Progenitor cell of endocrine pancreas (in vitro differentiated cells): ENCODE measurements at regions not wholly inside any gene's neighbourhood (a gene's known extent, or its start where the extent isn't known, plus 50 kb on each side); places are given as distances from the start of the nearest gene placed in this dataset.

Experiments
- DNase-seq: peaks from one replicate; pipeline ENCODE4 v3.0.0; 2021; ENCODE audit warnings: low spot score; ENCODE audit not compliant: unreplicated experiment
- H3K27ac Mint-ChIP-seq: 2 replicates; pipeline ENCODE4 v1.8.0; 2021; ENCODE audit warnings: mild to moderate bottlenecking, moderate library complexity, mixed read lengths
- H3K27me3 Mint-ChIP-seq: 2 replicates; pipeline ENCODE4 v1.8.0; 2021; ENCODE audit warnings: mixed read lengths
- H3K36me3 Mint-ChIP-seq: 2 replicates; pipeline ENCODE4 v1.8.0; 2022; ENCODE audit warnings: mixed read lengths; ENCODE audit not compliant: insufficient read depth
- H3K4me1 Mint-ChIP-seq: 2 replicates; pipeline ENCODE4 v1.8.0; 2021; ENCODE audit warnings: low read depth, mixed read lengths
- H3K4me3 Mint-ChIP-seq: 2 replicates; pipeline ENCODE4 v1.8.0; 2021; ENCODE audit warnings: low read depth, mild to moderate bottlenecking, moderate library complexity, mixed read lengths
- H3K9me3 Mint-ChIP-seq: 2 replicates; pipeline ENCODE4 v1.8.0; 2021; ENCODE audit warnings: low read depth, mixed read lengths
- TF ChIP-seq, protein P1 (sequence below): fragments of 200-600 bp; sonication (generic); IDR thresholded peaks from one replicate; pipeline ENCODE4 v1.5.0; 2021; ENCODE audit warnings: antibody characterized with exemption, mild to moderate bottlenecking; ENCODE audit not compliant: unreplicated experiment

DNA sequence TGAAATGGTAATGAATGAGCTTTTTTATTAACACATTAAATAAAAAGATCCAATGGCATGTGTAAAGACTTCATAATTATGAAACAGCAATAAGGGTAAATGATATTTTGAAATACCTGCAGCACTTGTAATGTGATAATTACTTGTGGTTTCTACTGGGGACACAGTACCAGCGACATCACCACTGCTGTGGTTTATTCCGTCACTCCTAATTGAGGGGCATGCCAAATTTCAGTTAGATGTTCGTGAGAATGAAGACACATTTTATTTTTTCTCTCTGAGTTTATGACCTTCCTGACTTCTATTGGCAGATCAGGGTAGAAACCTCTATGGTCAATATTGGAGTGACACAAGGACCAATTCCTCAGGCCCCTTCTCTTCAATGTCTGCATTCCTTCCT is 131.9 kb upstream of the XYLT1 start:
- no peak for DNase-seq
- H3K4me3 Mint-ChIP-seq: no peak overlapping the region
- no peak overlapping the region for H3K27ac Mint-ChIP-seq
- TF ChIP-seq, protein P1, sequence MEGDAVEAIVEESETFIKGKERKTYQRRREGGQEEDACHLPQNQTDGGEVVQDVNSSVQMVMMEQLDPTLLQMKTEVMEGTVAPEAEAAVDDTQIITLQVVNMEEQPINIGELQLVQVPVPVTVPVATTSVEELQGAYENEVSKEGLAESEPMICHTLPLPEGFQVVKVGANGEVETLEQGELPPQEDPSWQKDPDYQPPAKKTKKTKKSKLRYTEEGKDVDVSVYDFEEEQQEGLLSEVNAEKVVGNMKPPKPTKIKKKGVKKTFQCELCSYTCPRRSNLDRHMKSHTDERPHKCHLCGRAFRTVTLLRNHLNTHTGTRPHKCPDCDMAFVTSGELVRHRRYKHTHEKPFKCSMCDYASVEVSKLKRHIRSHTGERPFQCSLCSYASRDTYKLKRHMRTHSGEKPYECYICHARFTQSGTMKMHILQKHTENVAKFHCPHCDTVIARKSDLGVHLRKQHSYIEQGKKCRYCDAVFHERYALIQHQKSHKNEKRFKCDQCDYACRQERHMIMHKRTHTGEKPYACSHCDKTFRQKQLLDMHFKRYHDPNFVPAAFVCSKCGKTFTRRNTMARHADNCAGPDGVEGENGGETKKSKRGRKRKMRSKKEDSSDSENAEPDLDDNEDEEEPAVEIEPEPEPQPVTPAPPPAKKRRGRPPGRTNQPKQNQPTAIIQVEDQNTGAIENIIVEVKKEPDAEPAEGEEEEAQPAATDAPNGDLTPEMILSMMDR: no peak
- no peaks in the 10 kb centered on the region for H3K9me3 Mint-ChIP-seq
- H3K36me3 Mint-ChIP-seq: no peaks in the 10 kb centered on the region
- peaks cover 4% of the 10 kb centered on the region for H3K27me3 Mint-ChIP-seq
- peaks cover 4% of the 10 kb centered on the region for H3K4me1 Mint-ChIP-seq

DNA sequence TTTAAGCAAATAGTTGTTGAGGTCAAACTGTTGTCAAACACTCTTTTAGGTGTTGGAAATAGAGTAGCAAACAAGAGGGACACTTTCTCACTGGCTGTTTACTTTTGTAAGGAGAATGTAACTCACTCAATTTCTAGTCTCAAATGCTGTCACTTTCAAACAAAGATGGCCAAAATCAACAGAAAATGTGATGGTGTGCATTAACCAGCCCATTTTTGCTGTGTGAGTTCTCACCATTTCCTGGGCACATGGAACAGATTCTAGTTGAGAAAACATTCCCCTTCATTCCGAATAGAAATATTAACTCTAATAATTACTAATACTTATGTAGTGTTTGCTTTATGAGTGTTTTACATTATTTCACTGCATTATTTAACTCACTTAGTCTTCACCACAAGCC is 128.2 kb upstream of the XYLT1 start:
- no peak for DNase-seq

DNA sequence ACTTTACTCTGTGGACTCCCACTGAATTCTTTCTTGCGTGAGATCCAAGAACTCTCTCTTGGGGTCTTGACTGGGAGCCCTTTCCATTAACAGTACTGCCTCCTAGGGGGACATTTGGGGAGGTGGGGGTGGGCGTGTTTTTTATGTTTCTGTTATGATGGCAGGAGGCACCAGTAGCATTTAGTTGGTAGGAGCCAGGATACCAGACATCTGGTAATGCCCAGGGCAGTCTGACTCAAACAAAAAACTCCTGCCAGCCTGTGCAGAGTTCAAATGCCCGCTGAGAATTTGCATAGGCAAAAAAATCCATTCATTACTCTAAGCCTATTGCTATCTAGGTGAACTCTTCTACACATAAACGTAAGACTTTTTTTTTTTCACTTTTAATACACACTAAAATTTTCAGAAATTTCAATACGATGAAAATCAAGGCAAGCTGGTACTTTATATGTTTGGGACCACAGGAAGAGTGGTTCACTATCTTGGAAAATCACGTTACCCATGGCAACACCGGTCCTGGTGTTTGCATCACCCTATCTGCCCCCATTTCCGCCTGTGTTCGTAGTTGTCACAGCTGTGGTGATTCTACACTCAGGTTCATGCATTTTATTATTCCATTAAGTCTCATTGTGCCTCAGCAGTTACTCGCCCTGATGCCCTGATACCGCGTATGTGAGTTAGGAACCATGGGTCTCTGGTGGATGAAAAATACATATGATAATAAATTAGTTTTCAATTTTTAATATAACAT is 121.1 kb upstream of the XYLT1 start:
- TF ChIP-seq, protein P1: no peak
- DNase-seq: no peak
- Mint-ChIP-seq H3K4me3 (no peak overlapping the region), H3K27me3 (peaks cover 10% of the 10 kb centered on the region), H3K9me3 (peaks cover 3% of the 10 kb centered on the region), H3K36me3 (no peaks in the 10 kb centered on the region), H3K4me1 (no peaks in the 10 kb centered on the region), H3K27ac (no peak overlapping the region)

More for the DNA sequence above, 128.2 kb upstream of the XYLT1 start:
- H3K27me3 Mint-ChIP-seq: no peaks in the 10 kb centered on the region
- H3K9me3 Mint-ChIP-seq: no peaks in the 10 kb centered on the region
- H3K36me3 Mint-ChIP-seq: no peaks in the 10 kb centered on the region
- H3K27ac Mint-ChIP-seq: no peak overlapping the region
- H3K4me3 Mint-ChIP-seq: no peak overlapping the region
- H3K4me1 Mint-ChIP-seq: no peaks in the 10 kb centered on the region
- TF ChIP-seq, protein P1: no peak

DNA sequence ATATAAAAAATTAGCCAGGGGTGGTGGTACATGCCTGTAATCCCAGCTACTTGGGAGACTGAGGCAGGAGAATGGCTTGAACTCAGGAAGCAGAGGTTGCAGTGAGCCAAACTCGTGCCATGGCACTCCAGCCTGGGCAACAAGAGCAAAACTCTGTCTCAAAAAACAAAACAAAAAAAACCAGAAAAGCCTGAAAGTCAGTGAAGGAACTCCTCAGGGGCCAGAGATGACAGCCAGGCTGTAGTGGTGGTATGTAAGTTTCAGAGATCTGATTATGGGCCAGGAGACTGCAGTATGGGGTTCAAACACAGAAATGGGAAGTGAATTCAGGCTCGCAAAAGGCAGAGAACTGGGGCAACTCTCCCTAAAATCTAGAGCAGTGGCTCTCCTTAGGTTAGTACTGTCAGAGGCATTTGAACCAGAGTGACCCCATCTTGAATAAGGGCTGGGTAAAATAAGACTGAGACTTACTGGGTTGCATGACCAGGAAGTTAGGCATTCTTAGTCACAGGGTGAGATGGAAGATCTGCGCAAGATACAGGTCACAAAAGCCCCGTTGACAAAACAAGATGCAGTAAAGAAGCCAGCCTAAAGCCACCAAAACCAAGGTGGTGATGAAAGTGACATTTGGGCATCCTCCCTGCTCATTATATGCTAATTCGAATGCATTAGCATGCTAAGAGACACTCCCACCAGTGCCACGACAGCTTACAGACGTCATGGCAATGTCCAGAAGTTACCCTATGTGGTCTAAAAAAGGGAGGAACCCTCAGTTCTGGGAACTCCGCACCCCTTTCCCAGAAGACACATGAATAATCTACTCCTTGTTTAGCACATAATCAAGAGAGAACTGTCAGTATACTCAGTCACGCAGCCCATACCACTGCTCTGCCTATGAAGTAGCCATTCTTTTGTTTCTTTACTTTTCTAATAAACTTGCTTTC is 120.2 kb upstream of the XYLT1 start:
- no peak for DNase-seq
- H3K4me3 Mint-ChIP-seq: no peak overlapping the region
- H3K9me3 Mint-ChIP-seq: peaks cover 3% of the 10 kb centered on the region
- TF ChIP-seq, protein P1: no peak
- no peak overlapping the region for H3K27ac Mint-ChIP-seq
- no peaks in the 10 kb centered on the region for H3K4me1 Mint-ChIP-seq
- H3K36me3 Mint-ChIP-seq: no peaks in the 10 kb centered on the region
- peaks cover 10% of the 10 kb centered on the region for H3K27me3 Mint-ChIP-seq

DNA sequence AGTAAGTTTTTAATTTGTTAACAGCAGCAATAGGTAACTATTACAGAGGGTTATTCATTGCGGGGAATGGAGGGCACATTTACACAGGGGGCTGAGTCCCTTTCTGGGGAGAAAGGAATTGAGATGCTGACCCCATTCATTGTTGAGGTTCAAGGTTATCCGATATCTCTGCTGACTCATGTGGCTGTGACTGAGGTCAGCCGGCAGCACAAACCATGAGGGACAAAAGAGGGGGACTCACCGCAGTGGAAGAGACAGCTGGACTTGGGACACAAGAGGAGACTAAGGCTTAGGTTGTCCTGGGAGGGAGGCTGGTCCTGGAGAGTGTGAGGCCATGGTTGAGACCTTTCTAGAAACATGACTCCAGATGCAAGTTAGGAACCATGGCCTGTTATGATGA is 119.1 kb upstream of the XYLT1 start:
- no peak for DNase-seq
- Mint-ChIP-seq H3K36me3 (no peaks in the 10 kb centered on the region), H3K4me3 (no peak overlapping the region), H3K9me3 (peaks cover 3% of the 10 kb centered on the region), H3K27me3 (peaks cover 12% of the 10 kb centered on the region), H3K4me1 (no peaks in the 10 kb centered on the region), H3K27ac (no peak overlapping the region)
- TF ChIP-seq, protein P1: no peak
